Activated CD4-positive, alpha-beta memory T cell treated with anti-CD3 and anti-CD28 coated beads for 36 hours (primary cell): ENCODE measurements at regions not wholly inside any gene's neighbourhood (a gene's known extent, or its start where the extent isn't known, plus 50 kb on each side); places are given as distances from the start of the nearest gene placed in this dataset.
"Not testable (repeated sequence)": the region's sequence is repeated elsewhere in the genome, so short reads cannot be mapped to it uniquely, and the experiment has no call there.

Source experiments
- CTCF ChIA-PET: fragments of 350-600 bp; sonication (Branson Sonifier 250); formaldehyde crosslinking; loops from one replicate; lab custom pipeline; 2021; ENCODE audit warnings: antibody characterized with exemption, inconsistent platforms; lab: Charles Lee
- POLR2A ChIA-PET: fragments of 350-600 bp; sonication (Branson Sonifier 250); formaldehyde crosslinking; loops from one replicate; lab custom pipeline; 2021; ENCODE audit warnings: antibody characterized with exemption; lab: Charles Lee
- DNase-seq: peaks from one replicate; pipeline ENCODE4 v3.0.0-alpha.2; 2020
- H3K27ac Mint-ChIP-seq: one replicate; pipeline ENCODE4 v1.8.0; 2021; ENCODE audit warnings: mixed read lengths
- H3K27me3 Mint-ChIP-seq: one replicate; pipeline ENCODE4 v1.8.0; 2021; ENCODE audit warnings: mixed read lengths
- H3K36me3 Mint-ChIP-seq: one replicate; pipeline ENCODE4 v1.8.0; 2021; ENCODE audit warnings: mixed read lengths
- H3K4me1 Mint-ChIP-seq: one replicate; pipeline ENCODE4 v1.8.0; 2021; ENCODE audit warnings: low read depth, mixed read lengths
- H3K4me3 Mint-ChIP-seq: one replicate; pipeline ENCODE4 v1.8.0; 2021; ENCODE audit warnings: mild to moderate bottlenecking, mixed read lengths
- H3K9me3 Mint-ChIP-seq: one replicate; pipeline ENCODE4 v1.8.0; 2021; ENCODE audit warnings: mixed read lengths
- intact Hi-C: fragments of 100-400 bp; cut with micrococcal nuclease; formaldehyde crosslinking; loops from one replicate; pipeline ENCODE4 v1.15.1; 2023

GRCh38 chr3:102026656-102027055 lies 177.3 kb downstream of the NFKBIZ start:
- ChIA-PET CTCF (no interaction called here), POLR2A (no interaction called here)
- no peak for DNase-seq
- no peak overlapping the region for H3K4me3 Mint-ChIP-seq
- no peaks in the 10 kb centered on the region for H3K36me3 Mint-ChIP-seq
- intact Hi-C loops = no loop called here
- H3K4me1 Mint-ChIP-seq = peaks cover 3% of the 10 kb centered on the region
- no peaks in the 10 kb centered on the region for H3K9me3 Mint-ChIP-seq
- H3K27me3 Mint-ChIP-seq = no peaks in the 10 kb centered on the region
- no peak overlapping the region for H3K27ac Mint-ChIP-seq

- ChIA-PET CTCF (interaction anchor here (1.3 kb wide), 1 partner anchor 199 kb away, joined by 5 read pairs; no protein-coding TSS in a partner anchor), POLR2A (no interaction called here)
- H3K27ac Mint-ChIP-seq = no peak overlapping the region
- H3K9me3 Mint-ChIP-seq = no peaks in the 10 kb centered on the region
- H3K36me3 Mint-ChIP-seq = no peaks in the 10 kb centered on the region
- no peaks in the 10 kb centered on the region for H3K4me1 Mint-ChIP-seq
- intact Hi-C loops = loop anchor here (5.0 kb wide), 1 partner anchor 93 kb away; no protein-coding TSS in a partner anchor
- DNase-seq = no peak
- no peaks in the 10 kb centered on the region for H3K27me3 Mint-ChIP-seq
- H3K4me3 Mint-ChIP-seq = no peak overlapping the region
Measured at GRCh38 chr3:102030661-102031060, 181.3 kb downstream of the NFKBIZ start.

- no peaks in the 10 kb centered on the region for H3K4me1 Mint-ChIP-seq
- ChIA-PET POLR2A (no interaction called here), CTCF (no interaction called here)
Measured at GRCh38 chr3:102031834-102032233, 182.5 kb downstream of the NFKBIZ start.

GRCh38 chr3:102032491-102033383 lies 183.4 kb downstream of the NFKBIZ start:
- DNase-seq = no peak
- intact Hi-C loops = loop anchor here (5.0 kb wide), 1 partner anchor 95 kb away; no protein-coding TSS in a partner anchor
- H3K9me3 Mint-ChIP-seq = no peaks in the 10 kb centered on the region
- POLR2A ChIA-PET = interaction anchor here (0.6 kb wide), 1 partner anchor 162 kb away, joined by 3 read pairs; no protein-coding TSS in a partner anchor
- H3K4me1 Mint-ChIP-seq = no peaks in the 10 kb centered on the region
- no peak overlapping the region for H3K27ac Mint-ChIP-seq
- no peak overlapping the region for H3K4me3 Mint-ChIP-seq
- H3K27me3 Mint-ChIP-seq = no peaks in the 10 kb centered on the region
- no peaks in the 10 kb centered on the region for H3K36me3 Mint-ChIP-seq
- CTCF ChIA-PET = no interaction called here

More at GRCh38 chr3:102031834-102032233, 182.5 kb downstream of the NFKBIZ start:
- intact Hi-C loops = loop anchor here (5.0 kb wide), 1 partner anchor 95 kb away; no protein-coding TSS in a partner anchor
- H3K27ac Mint-ChIP-seq = no peak overlapping the region
- no peak overlapping the region for H3K4me3 Mint-ChIP-seq
- no peaks in the 10 kb centered on the region for H3K36me3 Mint-ChIP-seq
- H3K9me3 Mint-ChIP-seq = no peaks in the 10 kb centered on the region
- no peak for DNase-seq
- no peaks in the 10 kb centered on the region for H3K27me3 Mint-ChIP-seq

- CTCF ChIA-PET = no interaction called here
- DNase-seq = no peak
- Mint-ChIP-seq H3K27me3 (no peaks in the 10 kb centered on the region), H3K9me3 (peaks cover 7% of the 10 kb centered on the region), H3K4me1 (no peaks in the 10 kb centered on the region), H3K36me3 (peaks cover 3% of the 10 kb centered on the region), H3K27ac (no peak overlapping the region), H3K4me3 (no peak overlapping the region)
- POLR2A ChIA-PET = no interaction called here
- intact Hi-C loops = loop anchor here (2.0 to 5.0 kb wide), 2 partner anchors 46 to 98 kb away; no protein-coding TSS in a partner anchor
Measured at GRCh38 chr3:102034639-102035451, 185.5 kb downstream of the NFKBIZ start.

GRCh38 chr3:102036017-102036416 lies 186.7 kb downstream of the NFKBIZ start:
- Mint-ChIP-seq H3K4me3 (no peak overlapping the region), H3K27me3 (no peaks in the 10 kb centered on the region), H3K36me3 (peaks cover 6% of the 10 kb centered on the region), H3K9me3 (peaks cover 10% of the 10 kb centered on the region), H3K27ac (no peak overlapping the region), H3K4me1 (no peaks in the 10 kb centered on the region)
- no peak for DNase-seq
- intact Hi-C loops = no loop called here
- ChIA-PET POLR2A (no interaction called here), CTCF (no interaction called here)

- Mint-ChIP-seq H3K36me3 (peaks cover 6% of the 10 kb centered on the region), H3K4me3 (no peak overlapping the region), H3K27me3 (no peaks in the 10 kb centered on the region), H3K4me1 (no peaks in the 10 kb centered on the region), H3K27ac (no peak overlapping the region), H3K9me3 (peaks cover 10% of the 10 kb centered on the region)
- ChIA-PET POLR2A (no interaction called here), CTCF (no interaction called here)
- intact Hi-C loops = no loop called here
- DNase-seq = no peak
Measured at GRCh38 chr3:102036472-102036871, 187.2 kb downstream of the NFKBIZ start.

- no peak for DNase-seq
- ChIA-PET POLR2A (no interaction called here), CTCF (interaction anchor here (0.7 kb wide), 1 partner anchor 9 kb away, joined by 3 read pairs; no protein-coding TSS in a partner anchor)
- H3K9me3 Mint-ChIP-seq = peaks cover 10% of the 10 kb centered on the region
- no peak overlapping the region for H3K4me3 Mint-ChIP-seq
- H3K27me3 Mint-ChIP-seq = no peaks in the 10 kb centered on the region
- peaks cover 6% of the 10 kb centered on the region for H3K36me3 Mint-ChIP-seq
- no peaks in the 10 kb centered on the region for H3K4me1 Mint-ChIP-seq
- no peak overlapping the region for H3K27ac Mint-ChIP-seq
- intact Hi-C loops = no loop called here
Measured at GRCh38 chr3:102037209-102037608, 187.9 kb downstream of the NFKBIZ start.

GRCh38 chr3:102037791-102038190 lies 188.5 kb downstream of the NFKBIZ start:
- H3K36me3 Mint-ChIP-seq = peaks cover 6% of the 10 kb centered on the region
- H3K4me1 Mint-ChIP-seq = no peaks in the 10 kb centered on the region
- POLR2A ChIA-PET = no interaction called here
- H3K4me3 Mint-ChIP-seq = no peak overlapping the region
- intact Hi-C loops = no loop called here
- DNase-seq = no peak
- no peak overlapping the region for H3K27ac Mint-ChIP-seq
- CTCF ChIA-PET = interaction anchor here (0.7 to 1.0 kb wide), 2 partner anchors 10 to 188 kb away, joined by 3 read pairs; no protein-coding TSS in a partner anchor
- peaks cover 10% of the 10 kb centered on the region for H3K9me3 Mint-ChIP-seq
- no peaks in the 10 kb centered on the region for H3K27me3 Mint-ChIP-seq

GRCh38 chr3:102038477-102039142 lies 189.3 kb downstream of the NFKBIZ start:
- CTCF ChIA-PET = interaction anchor here (1.0 kb wide), 1 partner anchor 187 kb away, joined by 3 read pairs; no protein-coding TSS in a partner anchor
- H3K36me3 Mint-ChIP-seq = peaks cover 6% of the 10 kb centered on the region

GRCh38 chr3:102040144-102040543 lies 190.8 kb downstream of the NFKBIZ start:
- H3K36me3 Mint-ChIP-seq, H3K4me3 Mint-ChIP-seq, POLR2A ChIA-PET, H3K4me1 Mint-ChIP-seq, DNase-seq, H3K27ac Mint-ChIP-seq, H3K27me3 Mint-ChIP-seq, CTCF ChIA-PET, intact Hi-C loops: not testable (repeated sequence)
- H3K9me3 Mint-ChIP-seq = peaks cover 10% of the 10 kb centered on the region

More at GRCh38 chr3:102038477-102039142, 189.3 kb downstream of the NFKBIZ start:
- intact Hi-C loops = no loop called here
- DNase-seq = no peak
- Mint-ChIP-seq H3K27ac (no peak overlapping the region), H3K4me3 (no peak overlapping the region), H3K4me1 (no peaks in the 10 kb centered on the region), H3K27me3 (no peaks in the 10 kb centered on the region), H3K9me3 (peaks cover 10% of the 10 kb centered on the region)
- POLR2A ChIA-PET = no interaction called here
